DMS153 treated with DMSO at 0.1 percent for 48 hours (cell line): ENCODE measurements at regions not wholly inside any gene's neighbourhood (a gene's known extent, or its start where the extent isn't known, plus 50 kb on each side); places are given as distances from the start of the nearest gene placed in this dataset.

Source experiments
- DNase-seq: peaks from one replicate; lab custom pipeline; 2025; ENCODE audit not compliant: unreplicated experiment; lab: John Stamatoyannopoulos, UW

- no peak for DNase-seq
Measured at GRCh38 chr3:192082730-192083660, 622.0 kb downstream of the PYDC2 start.
